Adipose tissue (tissue), 3 donors: ENCODE measurements at regions not wholly inside any gene's neighbourhood (a gene's known extent, or its start where the extent isn't known, plus 50 kb on each side); places are given as distances from the start of the nearest gene placed in this dataset.
"Not testable (repeated sequence)": the region's sequence is repeated elsewhere in the genome, so short reads cannot be mapped to it uniquely, and the experiment has no call there.

Source experiments
- H3K27ac ChIP-seq: one replicate; pipeline ENCODE4 v1.5.1; 2013; ENCODE audit warnings: low read depth, low read length
- WGBS, 3 donors: extraction: QIAGEN DNeasy Blood & Tissue Kit; methylation state at CpG; one replicate each; pipeline ENCODE4 v1.1.7; 2013; 5-methylcytosine and 5-hydroxymethylcytosine counted together
- donor health status: healthy with polysubstance abuse.
- donor health status: Bipolar disorder and iron deficiency.
- donor health status: healthy.

DNA sequence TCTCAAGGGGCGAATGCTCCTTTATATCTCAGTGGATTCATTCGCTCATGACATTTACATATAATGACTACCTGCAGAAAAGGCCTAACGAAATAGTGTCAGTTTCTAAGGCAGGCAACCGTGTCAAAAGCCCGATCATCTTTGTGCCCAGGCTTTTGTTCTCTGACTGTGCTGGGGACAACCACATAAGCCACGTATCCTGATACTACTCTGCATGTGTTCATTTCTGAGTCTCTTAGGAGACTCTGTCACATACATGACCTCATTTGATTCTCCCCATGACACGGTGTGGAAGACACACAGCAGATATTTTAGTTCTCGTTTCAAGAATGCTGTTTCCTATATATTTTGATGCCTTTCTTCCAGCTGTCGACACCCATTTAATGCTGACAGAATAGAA, 598.5 kb downstream of the BNC2 start:
- WGBS, 3 donors: 80 to 92% (median 84%) methylated on average over 9 of the region's 9 CpGs
- H3K27ac ChIP-seq: no peak overlapping the region

DNA sequence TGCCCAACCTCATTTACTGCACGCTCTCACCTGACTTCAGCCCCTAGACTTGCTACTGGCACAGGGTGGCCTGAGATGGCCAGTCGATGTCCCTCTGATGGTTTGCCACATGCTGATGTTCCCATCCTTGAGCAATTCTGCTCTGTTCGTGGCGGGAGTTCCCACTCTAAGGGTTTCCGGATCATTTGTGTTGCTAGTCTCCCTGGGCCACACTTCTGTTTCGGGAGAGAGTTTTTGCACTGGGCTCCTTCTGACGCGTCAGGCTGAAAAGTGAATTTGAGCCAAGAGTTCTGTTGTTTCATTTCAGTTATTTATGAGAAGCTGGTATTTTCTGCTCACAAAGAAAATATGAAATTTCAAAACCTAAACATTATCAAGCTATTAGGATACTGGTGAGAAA, 597.7 kb downstream of the BNC2 start:
- WGBS, 3 donors: 73 to 93% (median 78%) methylated on average over 8 of the region's 8 CpGs
- H3K27ac ChIP-seq: no peak overlapping the region

DNA sequence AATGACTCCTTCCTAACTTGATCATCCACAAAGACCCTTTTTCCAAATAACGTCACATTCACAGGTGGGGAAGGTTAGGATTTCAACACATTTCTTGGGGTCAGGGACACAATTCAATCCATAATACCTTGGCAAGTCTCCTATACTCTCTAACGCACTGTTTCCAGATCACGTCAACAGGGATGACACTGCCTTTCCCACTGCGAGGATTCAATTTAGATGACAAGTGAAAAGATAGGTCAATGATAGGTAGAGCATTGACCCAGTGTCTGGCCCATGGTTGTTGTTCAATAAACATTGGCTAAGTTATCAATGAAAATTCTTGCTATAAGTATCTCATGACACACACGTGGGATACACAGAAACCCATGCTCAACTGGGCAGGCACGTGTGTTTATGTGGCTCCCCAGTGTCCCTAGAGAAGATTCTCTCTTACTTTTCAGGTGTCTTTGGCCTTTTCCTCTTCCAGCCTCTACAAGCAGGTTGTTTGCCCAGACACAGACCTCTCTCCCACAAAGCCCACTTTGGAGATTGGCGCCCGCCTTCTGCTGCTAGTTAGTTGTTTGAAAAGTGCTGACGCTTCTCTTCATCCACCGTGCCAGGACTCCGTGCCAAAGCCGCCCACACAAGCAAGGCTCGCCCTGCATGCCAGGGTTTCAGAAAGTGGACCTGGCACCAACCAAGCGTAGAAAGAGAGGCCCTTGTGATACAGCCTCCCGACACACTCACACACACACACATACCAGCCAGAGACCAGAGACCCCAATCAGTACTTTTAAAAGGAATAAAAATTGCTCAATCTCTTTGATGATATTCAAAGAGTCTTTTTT, 594.5 kb downstream of the BNC2 start:
- H3K27ac ChIP-seq: no peak overlapping the region
- 85 to 93% (median 92%) methylated on average over 15 of the region's 15 CpGs for WGBS, 3 donors

DNA sequence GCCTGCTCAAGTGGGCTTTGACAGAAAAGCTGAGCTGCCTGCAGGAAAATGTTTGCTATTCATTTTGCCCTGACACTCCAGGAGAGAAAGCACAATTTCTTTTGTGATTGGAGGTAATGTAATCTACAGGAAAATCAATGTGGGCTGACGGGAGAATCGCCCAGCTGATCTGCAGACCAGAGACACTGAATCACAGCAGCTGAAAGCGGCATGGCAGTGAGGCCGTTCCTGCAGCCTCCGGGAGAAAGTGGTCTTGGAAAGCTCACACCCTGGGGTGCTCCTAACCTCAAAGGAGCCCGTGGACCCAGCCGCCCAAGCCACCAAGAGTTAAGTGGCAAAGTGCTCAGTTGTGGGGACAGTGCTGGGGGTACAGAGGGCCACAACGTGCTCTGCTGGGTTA, 593.6 kb downstream of the BNC2 start:
- 84 to 93% (median 91%) methylated on average over 8 of the region's 8 CpGs for whole genome bisulfite sequencing, 3 donors
- H3K27ac ChIP-seq: no peak overlapping the region

DNA sequence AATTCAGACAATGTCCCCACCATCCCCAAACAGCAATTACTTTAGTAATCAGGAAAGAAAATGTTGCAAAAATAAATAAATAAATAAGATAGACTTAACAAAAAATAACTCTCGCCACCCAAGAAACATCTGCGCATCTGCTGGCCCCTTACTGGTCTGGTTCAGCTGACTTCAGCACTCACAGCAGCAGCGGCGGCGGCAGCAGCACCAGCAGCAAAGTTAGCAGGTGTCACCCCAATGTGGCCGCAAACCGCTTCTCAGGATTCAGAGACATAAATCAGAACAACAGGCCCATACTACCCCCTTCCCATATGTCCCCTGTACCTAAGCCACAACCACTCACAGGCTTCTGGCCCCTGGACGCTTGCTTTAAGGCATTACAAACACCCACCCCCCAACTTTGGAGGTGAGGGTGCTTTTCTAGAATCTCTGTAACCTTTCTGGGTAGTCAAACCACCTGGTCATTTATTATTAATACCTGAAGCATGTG, 593.0 kb downstream of the BNC2 start:
- 86 to 97% (median 97%) methylated on average over 8 of the region's 8 CpGs for WGBS, 3 donors
- H3K27ac ChIP-seq: no peak overlapping the region

DNA sequence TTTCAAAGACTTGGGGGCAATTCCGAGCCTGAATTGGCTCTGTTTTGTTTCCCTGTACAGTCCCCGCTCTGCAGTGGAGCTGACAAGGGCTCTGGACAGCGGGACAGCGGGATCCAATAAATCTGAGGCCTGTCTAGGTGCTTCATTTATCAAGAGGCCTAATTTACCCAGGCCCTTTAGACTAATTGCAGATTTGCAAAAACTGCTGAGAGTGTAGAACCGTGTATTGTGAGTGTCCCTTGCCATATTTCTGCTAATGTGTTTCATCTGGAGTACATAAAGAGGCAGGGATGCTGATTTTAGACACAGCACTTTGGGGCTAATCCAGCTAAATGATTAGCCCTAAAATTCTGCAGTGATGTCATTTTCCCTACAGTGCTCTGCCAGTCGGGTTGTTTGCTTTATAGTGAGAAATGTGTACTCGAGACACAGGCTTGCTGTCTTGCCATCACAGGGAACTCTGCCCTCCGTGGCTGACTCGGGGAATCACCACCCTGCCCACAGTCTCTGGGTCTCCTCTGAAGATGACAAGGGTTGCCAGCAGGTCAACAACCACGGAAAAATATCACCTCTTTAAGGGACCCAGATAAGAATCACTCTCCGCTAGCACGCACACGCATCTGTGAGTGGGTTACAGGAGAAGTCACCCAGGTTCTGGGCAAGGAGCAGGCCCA, 592.0 kb downstream of the BNC2 start:
- no peak overlapping the region for H3K27ac ChIP-seq
- WGBS, 3 donors: 78 to 80% (median 78%) methylated on average over 13 of the region's 13 CpGs

DNA sequence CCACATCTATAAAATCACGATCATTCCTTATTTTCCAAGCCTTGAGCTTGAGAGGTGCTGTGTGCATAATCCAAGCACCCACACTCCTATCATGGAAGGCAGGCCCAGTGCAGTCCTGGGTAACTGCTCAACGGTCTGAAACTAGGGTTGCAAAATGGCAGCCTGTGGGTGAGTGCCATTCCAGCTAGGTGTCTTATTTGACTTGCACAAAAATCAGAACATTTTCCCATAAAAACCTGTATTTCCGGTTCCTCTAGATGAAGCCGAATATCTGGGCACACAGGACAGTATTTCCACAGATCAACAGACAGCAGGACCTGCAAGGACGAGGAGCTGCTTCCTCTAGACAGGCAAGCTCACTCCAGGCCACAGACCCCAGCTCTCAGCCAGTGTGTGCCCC, 588.8 kb downstream of the BNC2 start:
- 70 to 90% (median 88%) methylated on average over 5 of the region's 5 CpGs for WGBS, 3 donors

DNA sequence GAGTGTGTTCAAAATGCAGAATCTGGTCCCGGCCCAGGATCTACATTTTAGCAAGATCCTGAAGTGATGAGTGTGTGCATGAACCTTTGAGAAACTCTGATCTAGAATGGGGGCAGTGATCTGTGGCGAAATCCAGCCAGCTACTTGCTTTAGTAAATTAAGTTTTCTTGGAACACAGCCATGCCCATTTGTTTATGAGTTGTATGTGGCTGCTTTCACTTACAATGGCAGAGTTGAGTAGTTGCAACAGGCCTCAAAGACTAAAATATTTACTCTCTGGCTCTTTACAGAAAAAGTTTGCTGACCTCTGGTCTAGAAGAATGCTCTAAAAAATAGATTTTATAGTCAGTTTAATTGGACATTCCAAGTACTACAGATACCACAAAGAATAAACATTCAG, 588.3 kb downstream of the BNC2 start:
- WGBS, 3 donors: 53 to 83% (median 80%) methylated on average over 2 of the region's 2 CpGs
- H3K27ac ChIP-seq: no peak overlapping the region

More for the DNA sequence above, 588.8 kb downstream of the BNC2 start:
- no peak overlapping the region for H3K27ac ChIP-seq

DNA sequence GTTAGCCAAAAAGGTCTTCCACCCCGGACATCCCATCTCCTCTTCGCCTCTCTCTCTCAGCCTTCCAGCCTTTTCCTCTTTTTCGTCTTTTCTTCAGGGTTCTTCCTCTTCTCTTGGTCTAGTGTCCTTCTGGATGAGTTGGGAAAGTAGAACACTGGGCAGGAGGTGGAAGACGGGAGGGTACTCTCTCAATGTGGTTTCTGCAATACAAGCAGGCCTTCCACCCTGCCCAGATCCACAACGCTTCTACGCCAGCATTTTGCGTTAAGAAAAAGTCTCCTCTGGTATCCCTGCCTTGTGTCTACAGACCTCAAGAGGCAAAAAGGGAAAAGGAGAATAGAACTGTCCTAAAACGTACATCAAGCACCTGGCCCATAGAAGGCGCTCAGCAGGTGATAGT, 587.8 kb downstream of the BNC2 start:
- 76 to 90% (median 89%) methylated on average over 9 of the region's 9 CpGs for WGBS, 3 donors
- no peak overlapping the region for H3K27ac ChIP-seq

DNA sequence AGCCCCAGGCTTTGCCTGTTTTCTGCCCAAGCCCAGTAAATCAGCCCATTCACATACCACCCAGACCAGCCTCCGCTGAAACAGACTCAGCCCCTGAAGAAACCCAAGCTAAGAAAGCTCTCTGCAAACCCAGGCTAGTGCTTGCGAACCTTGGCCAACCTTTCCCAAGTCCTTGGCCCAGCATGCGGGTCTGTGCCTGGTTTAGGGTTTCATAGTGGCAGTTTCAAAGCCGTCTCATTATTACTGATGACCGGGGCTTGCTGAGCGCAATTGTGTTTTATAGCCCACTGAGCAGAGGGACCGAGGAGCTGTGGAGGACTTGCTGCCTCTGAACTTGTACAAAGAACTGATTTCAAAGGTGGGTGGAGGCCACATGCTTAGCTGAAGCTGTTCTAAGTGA, 584.3 kb downstream of the BNC2 start:
- WGBS, 3 donors: 80 to 94% (median 83%) methylated on average over 7 of the region's 7 CpGs
- H3K27ac ChIP-seq: no peak overlapping the region

DNA sequence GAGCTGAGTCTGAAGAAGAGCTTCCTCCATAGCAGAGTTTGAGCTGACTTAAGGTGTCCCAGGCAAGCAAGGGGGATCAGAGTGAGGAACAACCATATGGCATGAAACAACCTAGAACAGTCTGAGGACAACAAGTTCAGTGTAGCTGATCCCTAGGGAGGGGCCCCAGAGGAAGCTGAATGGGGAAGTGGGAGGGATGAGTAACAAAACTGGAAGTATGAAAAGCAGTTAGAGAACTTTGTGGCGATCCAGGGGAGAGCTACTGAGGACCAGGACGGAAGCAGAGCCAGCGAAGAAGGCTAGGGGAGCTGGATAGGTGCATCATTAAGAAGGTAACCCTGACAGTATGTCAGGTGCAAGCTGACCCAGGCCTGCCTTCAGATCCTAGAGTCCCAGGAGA, 580.8 kb downstream of the BNC2 start:
- WGBS, 3 donors: 69 to 90% (median 71%) methylated on average over 3 of the region's 3 CpGs
- H3K27ac ChIP-seq: no peak overlapping the region

DNA sequence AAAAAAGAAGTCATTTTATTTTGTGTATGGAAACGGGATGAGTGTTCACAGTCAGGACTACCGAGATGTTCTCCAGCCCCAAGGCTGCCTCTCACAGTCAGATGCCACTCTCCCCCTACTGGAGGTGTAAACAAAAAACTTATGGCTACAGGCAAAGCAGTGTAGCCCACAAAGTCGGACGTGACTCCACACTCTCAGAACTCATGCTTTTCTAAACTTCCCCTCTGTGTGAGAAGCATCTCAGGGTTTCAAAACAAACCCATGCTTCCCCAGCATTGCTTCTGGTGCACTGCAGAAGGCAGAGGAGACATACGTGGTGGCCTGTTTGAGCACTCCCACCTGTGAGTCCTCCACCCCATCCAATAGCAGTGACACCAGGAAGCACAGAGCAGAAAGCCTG, 580.3 kb downstream of the BNC2 start:
- no peak overlapping the region for H3K27ac ChIP-seq
- 67 to 72% (median 69%) methylated on average over 5 of the region's 5 CpGs for WGBS, 3 donors

DNA sequence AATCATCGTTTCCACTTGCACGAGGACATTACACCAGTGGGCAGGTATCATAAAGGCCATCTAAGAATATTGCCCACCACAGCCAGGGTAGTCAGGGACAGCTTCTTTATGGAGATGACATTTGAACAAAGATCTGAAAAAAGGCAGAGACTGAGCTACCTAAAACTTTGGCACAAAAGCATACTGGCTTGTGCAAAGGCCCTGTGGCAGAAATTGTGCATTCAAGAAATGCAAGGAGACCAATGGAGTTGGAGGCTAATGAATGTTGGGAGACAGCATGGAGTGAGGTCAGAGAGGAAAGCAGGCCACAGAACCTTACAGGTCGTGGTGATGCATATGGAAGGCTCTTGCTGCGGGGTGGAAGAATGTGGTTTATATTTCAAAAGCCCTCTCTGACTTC, 578.5 kb downstream of the BNC2 start:
- 84 to 93% (median 92%) methylated on average over 4 of the region's 4 CpGs for WGBS, 3 donors
- no peak overlapping the region for H3K27ac ChIP-seq

DNA sequence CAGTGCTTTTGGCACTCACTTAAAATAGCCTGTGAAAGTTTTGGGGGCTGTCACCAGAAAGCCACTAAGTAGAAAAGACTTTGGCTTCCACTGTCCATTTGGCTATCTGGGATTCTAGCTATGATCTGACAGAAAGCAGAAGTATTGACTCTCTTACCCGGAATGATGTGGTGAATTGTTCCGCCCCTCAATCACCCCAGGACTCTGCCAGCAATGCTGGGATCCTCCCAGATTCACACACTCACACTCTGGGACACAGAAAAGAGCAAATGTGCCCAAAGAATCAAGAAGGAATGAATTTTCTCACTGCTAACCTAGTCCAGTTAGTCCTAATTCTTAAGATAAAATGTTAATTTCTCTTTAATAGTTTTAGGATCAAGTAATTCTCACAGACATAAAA, 576.9 kb downstream of the BNC2 start:
- no peak overlapping the region for H3K27ac ChIP-seq
- WGBS, 3 donors: 42 to 80% (median 50%) methylated on average over 2 of the region's 2 CpGs

DNA sequence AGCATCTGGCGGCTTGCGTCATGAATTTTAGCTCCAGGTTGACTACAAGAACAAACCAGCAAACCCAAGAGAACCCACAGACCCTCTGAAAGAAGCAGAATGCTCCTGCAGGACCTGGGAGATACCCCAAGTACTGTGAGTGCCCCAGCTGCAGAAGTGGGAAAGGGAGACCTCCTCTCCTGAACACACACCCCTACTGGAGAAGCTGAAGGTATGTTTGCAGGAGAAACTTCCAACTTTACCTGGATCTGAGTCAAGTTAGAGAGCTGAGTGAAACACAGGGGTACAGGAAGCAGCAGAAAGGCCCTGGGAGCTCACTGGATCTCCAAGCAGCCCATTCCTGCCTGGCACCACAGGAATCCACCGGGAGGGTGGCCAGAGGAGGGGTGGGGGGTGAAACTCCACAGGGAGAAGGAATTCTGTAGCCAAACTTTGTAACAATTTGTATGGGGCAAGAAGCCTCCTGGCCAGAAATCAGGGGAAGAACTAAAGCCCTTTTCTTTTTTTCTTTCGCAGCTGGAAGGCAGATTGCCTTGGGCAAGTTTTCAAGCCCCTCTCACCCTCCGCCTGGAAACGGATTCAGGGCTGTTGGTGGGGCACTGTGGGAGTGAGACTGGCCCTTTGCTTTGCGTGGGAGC, 576.2 kb downstream of the BNC2 start:
- H3K27ac ChIP-seq: no peak overlapping the region

DNA sequence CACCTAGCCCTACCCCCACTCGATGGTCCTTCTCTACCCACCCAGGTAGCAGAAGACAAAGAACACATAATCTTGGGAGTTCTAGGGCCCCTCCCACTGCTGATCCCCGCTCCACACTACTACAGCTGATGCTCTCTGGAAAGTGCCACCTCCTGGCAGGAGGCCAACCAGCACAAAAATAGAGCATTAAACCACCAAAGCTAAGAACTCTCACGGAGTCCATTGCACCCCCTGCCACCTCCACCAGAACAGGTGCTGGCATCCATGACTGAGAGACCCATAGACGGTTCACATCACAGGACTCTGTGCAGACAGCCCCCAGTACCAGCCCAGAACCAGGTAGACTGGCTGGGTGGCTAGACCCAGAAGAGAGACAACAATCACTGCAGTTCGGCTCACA, 575.5 kb downstream of the BNC2 start:
- WGBS, 3 donors: 75 to 81% (median 80%) methylated on average over 5 of the region's 5 CpGs
- H3K27ac ChIP-seq: not testable (repeated sequence)

More for the DNA sequence above, 576.2 kb downstream of the BNC2 start:
- WGBS, 3 donors: 67 to 82% (median 72%) methylated on average over 7 of the region's 7 CpGs

DNA sequence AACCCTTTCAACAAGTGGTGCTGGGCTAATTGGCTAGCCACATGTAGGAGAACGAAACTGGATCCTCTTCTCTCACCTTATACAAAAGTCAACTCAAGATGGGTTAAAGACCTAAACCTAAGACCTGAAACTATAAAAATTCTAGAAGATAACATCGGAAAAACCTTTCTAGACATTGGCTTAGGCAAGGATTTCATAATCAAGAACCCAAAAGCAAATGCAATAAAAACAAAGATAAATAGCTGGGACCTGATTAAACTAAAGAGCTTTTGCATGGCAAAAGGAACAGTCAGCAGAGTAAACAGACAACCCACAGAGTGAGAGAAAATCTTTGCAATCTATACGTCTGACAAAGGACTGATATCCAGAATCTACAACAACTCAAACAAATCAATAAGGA, 571.1 kb downstream of the BNC2 start:
- WGBS, 3 donors: 53 to 91% (median 87%) methylated on average over 3 of the region's 3 CpGs
- not testable (repeated sequence) for H3K27ac ChIP-seq

DNA sequence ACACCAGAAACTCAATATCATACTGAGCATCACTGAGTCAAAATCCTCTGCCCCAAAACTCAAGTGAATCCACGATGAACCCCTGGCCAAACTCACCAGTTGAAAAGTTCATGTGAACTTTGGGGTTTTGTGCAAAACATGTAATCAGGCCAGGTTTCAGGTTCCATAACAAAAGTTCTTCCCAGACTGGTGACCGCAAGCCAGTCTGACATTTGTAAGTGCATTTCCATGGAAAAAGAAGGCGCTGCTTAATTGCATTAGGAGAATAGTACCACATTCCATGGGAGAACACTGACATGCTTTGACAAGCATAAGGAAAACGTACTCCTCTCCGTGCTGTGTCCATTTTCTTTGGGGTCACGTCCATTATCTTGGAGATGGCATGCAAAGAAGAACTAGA, 567.0 kb downstream of the BNC2 start:
- no peak overlapping the region for H3K27ac ChIP-seq
- 83 to 92% (median 89%) methylated on average over 6 of the region's 6 CpGs for WGBS, 3 donors

DNA sequence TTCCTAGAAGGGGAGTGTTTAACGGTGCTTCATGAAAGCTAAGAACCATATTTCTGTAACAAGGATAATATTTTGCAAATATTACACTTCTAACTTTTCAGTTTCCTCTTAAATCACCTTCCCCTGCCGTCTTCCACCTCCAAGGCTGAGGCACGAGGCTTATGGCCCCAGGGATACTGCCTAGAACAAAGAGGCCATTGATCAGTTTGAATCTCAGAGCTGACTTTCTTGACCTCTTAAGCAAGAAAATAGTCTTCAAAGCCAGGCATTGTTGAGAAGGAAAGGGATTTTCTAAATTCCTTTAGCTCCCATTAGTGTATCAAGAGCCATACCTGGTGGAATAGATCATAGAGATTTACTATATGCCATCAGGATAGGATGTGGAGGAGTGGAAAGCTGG, 566.2 kb downstream of the BNC2 start:
- 44 to 69% (median 47%) methylated on average over 3 of the region's 3 CpGs for WGBS, 3 donors
- no peak overlapping the region for H3K27ac ChIP-seq
